HEK293T (cell line): ENCODE measurements at regions not wholly inside any gene's neighbourhood (a gene's known extent, or its start where the extent isn't known, plus 50 kb on each side); places are given as distances from the start of the nearest gene placed in this dataset.
A peak's percentile ranks its signal among the peaks of the same experiment; 100 is the strongest.

ENCODE experiments used
- CTCF ChIA-PET: fragments of 350-600 bp; formaldehyde crosslinking; extraction: SDS; loops from one replicate; lab custom pipeline; 2021; ENCODE audit warnings: antibody characterized with exemption, inconsistent platforms; lab: Yijun Ruan, JAX
- POLR2A ChIA-PET: fragments of 350-600 bp; formaldehyde crosslinking; extraction: SDS; loops from one replicate; lab custom pipeline; 2020; ENCODE audit warnings: antibody characterized with exemption, inconsistent platforms; lab: Yijun Ruan, JAX
- DNase-seq: peaks from one replicate; pipeline ENCODE4 v3.0.0; 2012; ENCODE audit warnings: mixed read lengths; ENCODE audit errors: extremely low spot score
- ARNT ChIP-seq: fragments of 450-650 bp; IDR thresholded peaks from 2 replicates; pipeline ENCODE4 v1.6.1; 2017; ENCODE audit warnings: mild to moderate bottlenecking
- BHLHE40 ChIP-seq: fragments of 450-650 bp; IDR thresholded peaks from 2 replicates; pipeline ENCODE4 v1.6.1; 2016; ENCODE audit warnings: mild to moderate bottlenecking, moderate library complexity, borderline replicate concordance
- CTBP1 ChIP-seq: fragments of 450-650 bp; IDR thresholded peaks from 2 replicates; pipeline ENCODE4 v1.6.1; 2016; ENCODE audit warnings: borderline replicate concordance
- ELF4 ChIP-seq: fragments of 450-650 bp; IDR thresholded peaks from 2 replicates; pipeline ENCODE4 v1.6.1; 2017; ENCODE audit warnings: antibody characterized with exemption
- FOXA1 ChIP-seq: fragments of 450-650 bp; IDR thresholded peaks from 2 replicates; pipeline ENCODE4 v1.6.1; 2016; ENCODE audit warnings: mild to moderate bottlenecking
- FOXK2 ChIP-seq: fragments of 450-650 bp; IDR thresholded peaks from 2 replicates; pipeline ENCODE4 v1.6.1; 2016; ENCODE audit warnings: mild to moderate bottlenecking
- FOXM1 ChIP-seq: fragments of 450-650 bp; IDR thresholded peaks from 2 replicates; pipeline ENCODE4 v1.6.1; 2017; ENCODE audit warnings: mild to moderate bottlenecking, borderline replicate concordance
- HDGF ChIP-seq: fragments of 450-650 bp; IDR thresholded peaks from 2 replicates; pipeline ENCODE4 v1.6.1; 2017; ENCODE audit warnings: antibody characterized with exemption, borderline replicate concordance
- L3MBTL2 ChIP-seq: fragments of 450-650 bp; conservative IDR thresholded peaks from 2 replicates; pipeline ENCODE4 v1.6.1; 2016; ENCODE audit warnings: mild to moderate bottlenecking
- LEF1 ChIP-seq: fragments of 450-650 bp; IDR thresholded peaks from 2 replicates; pipeline ENCODE4 v1.6.1; 2017; ENCODE audit warnings: mild to moderate bottlenecking, borderline replicate concordance
- NFRKB ChIP-seq: fragments of 450-650 bp; IDR thresholded peaks from 2 replicates; pipeline ENCODE4 v1.6.1; 2016; ENCODE audit warnings: mild to moderate bottlenecking, moderate library complexity
- PKNOX1 ChIP-seq: fragments of 450-650 bp; IDR thresholded peaks from 2 replicates; pipeline ENCODE4 v1.6.1; 2016
- SP1 ChIP-seq: fragments of 450-650 bp; IDR thresholded peaks from 2 replicates; pipeline ENCODE4 v1.6.1; 2017
- SUZ12 ChIP-seq: fragments of 450-650 bp; IDR thresholded peaks from 2 replicates; pipeline ENCODE4 v1.6.1; 2016; ENCODE audit warnings: mild to moderate bottlenecking
- TARDBP ChIP-seq: fragments of 450-650 bp; IDR thresholded peaks from 2 replicates; pipeline ENCODE4 v1.6.1; 2016
- ZNF384 ChIP-seq: fragments of 450-650 bp; IDR thresholded peaks from 2 replicates; pipeline ENCODE4 v1.6.1; 2016

GRCh38 chr18:72667932-72668331, 123.8 kb upstream of the CBLN2 start:
- no peak for TF ChIP-seq FOXA1
- TF ChIP-seq LEF1: no peak
- TF ChIP-seq HDGF: no peak
- no peak for TF ChIP-seq ARNT
- TF ChIP-seq PKNOX1: no peak
- no peak for TF ChIP-seq ELF4
- TF ChIP-seq SUZ12: no peak
- no peak for TF ChIP-seq TARDBP
- no peak for TF ChIP-seq SP1
- no peak for TF ChIP-seq FOXK2
- TF ChIP-seq FOXM1: no peak
- no peak for TF ChIP-seq L3MBTL2
- TF ChIP-seq NFRKB: no peak
- TF ChIP-seq ZNF384: no peak
- DNase-seq: no peak
- POLR2A ChIA-PET: no interaction called here
- CTCF ChIA-PET: no interaction called here

DNA sequence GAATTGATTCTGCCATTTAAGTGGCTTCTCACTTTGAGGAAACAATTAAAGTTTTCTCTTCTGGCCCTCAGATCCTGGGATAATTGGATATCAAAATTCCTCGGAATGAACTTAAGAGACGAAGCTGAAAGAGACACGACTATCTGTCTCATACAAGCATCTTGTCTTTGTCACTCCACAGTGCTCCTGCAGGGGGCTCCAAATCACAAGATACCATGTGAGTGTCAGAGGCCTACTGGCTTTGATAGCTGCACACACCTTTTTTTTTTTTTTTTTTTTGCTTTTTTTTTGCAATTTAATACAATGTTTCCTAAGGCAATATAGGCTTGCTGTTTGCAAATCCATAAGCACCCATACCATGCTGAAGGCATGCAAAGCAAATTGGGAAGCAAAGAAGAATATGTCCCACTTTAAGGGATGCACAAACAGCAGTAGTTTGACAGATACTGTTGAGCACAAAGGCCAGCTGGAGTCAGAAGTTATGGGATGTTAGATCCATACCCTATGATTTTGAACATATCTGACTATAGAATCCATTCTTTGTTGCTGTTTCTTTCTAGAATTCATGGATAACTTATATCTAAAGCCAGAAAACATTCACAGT, 109.0 kb upstream of the CBLN2 start:
- TF ChIP-seq L3MBTL2 (no peak), ZNF384 (peak; percentile 57; the same call in 1 of the 2 replicates)
- ChIA-PET POLR2A (no interaction called here), CTCF (interaction anchor here (1.2 kb wide), 1 partner anchor 18 kb away, joined by 3 read pairs; no protein-coding TSS in a partner anchor)
- peak; percentile 23 for DNase-seq

- CTCF ChIA-PET: no interaction called here
These were observed 106.9 kb upstream of the CBLN2 start for GRCh38 chr18:72651033-72651432.

GRCh38 chr18:72648481-72648960, 104.4 kb upstream of the CBLN2 start:
- DNase-seq: no peak
- ChIA-PET CTCF (no interaction called here), POLR2A (no interaction called here)
- TF ChIP-seq ELF4 (no peak), TARDBP (no peak), LEF1 (no peak)

More at GRCh38 chr18:72651033-72651432, 106.9 kb upstream of the CBLN2 start:
- no peak for TF ChIP-seq SUZ12
- no peak for TF ChIP-seq SP1
- no peak for TF ChIP-seq FOXM1
- POLR2A ChIA-PET: no interaction called here
- DNase-seq: no peak

- no peak for DNase-seq
- ChIA-PET POLR2A (no interaction called here), CTCF (no interaction called here)
- TF ChIP-seq NFRKB: no peak
- no peak for TF ChIP-seq TARDBP
These were observed 103.9 kb upstream of the CBLN2 start for GRCh38 chr18:72648079-72648478.

- ChIA-PET POLR2A (no interaction called here), CTCF (no interaction called here)
- TF ChIP-seq FOXM1: no peak
- TF ChIP-seq LEF1: no peak
- TF ChIP-seq PKNOX1: no peak
- no peak for TF ChIP-seq SUZ12
- no peak for TF ChIP-seq SP1
- no peak for TF ChIP-seq CTBP1
- no peak for TF ChIP-seq ZNF384
- no peak for TF ChIP-seq BHLHE40
- TF ChIP-seq FOXA1: no peak
- TF ChIP-seq NFRKB: no peak
- no peak for TF ChIP-seq FOXK2
- no peak for DNase-seq
These were observed 96.4 kb upstream of the CBLN2 start for GRCh38 chr18:72640557-72640956.

DNA sequence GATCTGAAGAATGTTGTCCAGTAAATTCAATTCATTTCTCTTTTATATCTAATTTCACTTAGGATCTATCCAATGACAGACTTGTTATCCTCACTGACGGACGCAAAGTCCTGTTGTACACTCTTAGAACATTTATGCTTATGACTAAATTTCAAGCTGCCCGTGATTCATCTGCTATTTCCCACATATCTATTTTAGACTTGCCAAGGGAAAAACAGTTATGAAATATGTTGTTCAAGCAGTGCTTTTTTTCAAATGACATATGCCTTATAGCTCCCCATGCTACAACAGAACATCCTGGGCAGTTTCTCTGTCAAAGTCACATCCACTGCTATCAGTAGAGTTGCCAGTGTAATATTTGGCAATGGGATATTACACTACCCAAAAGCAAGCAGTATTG, 94.2 kb upstream of the CBLN2 start:
- CTCF ChIA-PET: no interaction called here
- TF ChIP-seq FOXA1 (no peak), LEF1 (no peak)
- DNase-seq: no peak
- POLR2A ChIA-PET: no interaction called here

GRCh38 chr18:72637721-72638120, 93.6 kb upstream of the CBLN2 start:
- POLR2A ChIA-PET: no interaction called here

More at GRCh38 chr18:72637721-72638120, 93.6 kb upstream of the CBLN2 start:
- TF ChIP-seq TARDBP: no peak
- no peak for TF ChIP-seq ARNT
- TF ChIP-seq SP1: no peak
- no peak for TF ChIP-seq LEF1
- TF ChIP-seq FOXA1: no peak
- TF ChIP-seq L3MBTL2: no peak
- TF ChIP-seq HDGF: no peak
- no peak for TF ChIP-seq NFRKB
- TF ChIP-seq ZNF384: no peak
- no peak for TF ChIP-seq PKNOX1
- no peak for TF ChIP-seq CTBP1
- DNase-seq: no peak
- CTCF ChIA-PET: no interaction called here
